Right atrium auricular region (tissue), 2 donors: ENCODE measurements at regions not wholly inside any gene's neighbourhood (a gene's known extent, or its start where the extent isn't known, plus 50 kb on each side); places are given as distances from the start of the nearest gene placed in this dataset.

Source experiments
- DNase-seq: peaks from one replicate; pipeline ENCODE4 v3.0.0-alpha.2; 2019; ENCODE audit warnings: low spot score
- H3K27ac ChIP-seq, 2 donors: fragments of 200-600 bp; sonication (generic); 1 replicate in 1 of 2; 2 replicates in 1 of 2; pipeline ENCODE4 v1.5.1; 2016 to 2019
- H3K27me3 ChIP-seq, 2 donors: fragments of 200-600 bp; sonication (generic); one replicate each; pipeline versions ENCODE4 v1.5.1 to v1.6.0; 2017 to 2019
- H3K36me3 ChIP-seq: fragments of 200-600 bp; sonication (generic); one replicate; pipeline ENCODE4 v1.5.1; 2016
- H3K4me1 ChIP-seq, 2 donors: fragments of 200-600 bp; sonication (generic); one replicate each; pipeline versions ENCODE4 v1.5.1 to v1.6.0; 2017 to 2019
- H3K4me3 ChIP-seq, 2 donors: fragments of 200-600 bp; sonication (generic); 1 replicate in 1 of 2; 2 replicates in 1 of 2; pipeline ENCODE4 v1.5.1; 2017 to 2019; ENCODE audit warnings: mild to moderate bottlenecking in 1 of 2, moderate library complexity in 1 of 2
- H3K9me3 ChIP-seq, 2 donors: fragments of 200-600 bp; sonication (generic); one replicate each; pipeline ENCODE4 v1.5.1; 2019
- CTCF ChIP-seq, 2 donors: fragments of 200-600 bp; sonication (generic); IDR thresholded peaks; one replicate each; pipeline ENCODE4 v1.5.1; 2019; ENCODE audit warnings: antibody characterized with exemption in 2 of 2

DNA sequence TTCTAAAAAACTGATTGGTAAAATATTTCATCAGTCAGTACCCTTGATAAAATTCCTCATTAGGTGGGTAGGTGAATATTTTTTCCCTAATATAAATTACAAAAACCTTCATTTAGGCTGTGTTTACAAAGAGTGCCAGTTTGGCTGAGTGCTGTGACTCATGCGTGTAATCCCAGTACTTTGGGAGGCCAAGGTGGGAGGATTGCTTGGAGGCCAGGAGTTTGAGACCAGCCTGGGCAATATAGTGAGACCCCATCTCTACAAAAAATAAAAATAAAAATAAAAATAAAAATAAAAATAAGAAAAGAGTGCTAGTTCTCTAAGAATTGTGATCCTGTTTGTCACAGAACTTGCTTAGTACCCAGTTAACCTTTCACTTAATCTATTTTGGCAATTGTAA, 398.4 kb upstream of the RGS6 start:
- Histone ChIP-seq H3K4me3 (no peak overlapping the region), H3K36me3 (no peaks in the 10 kb centered on the region), H3K27me3 (no peaks in the 10 kb centered on the region), H3K4me1 (peaks cover 0 to 16% of the 10 kb centered on the region in 2 donors), H3K27ac (no peak overlapping the region), H3K9me3 (no peaks in the 10 kb centered on the region)
- DNase-seq: no peak
- TF ChIP-seq CTCF (IDR thresholded peaks at IDR 0.05): no peak

- no peak for DNase-seq
- H3K27ac ChIP-seq: no peak overlapping the region
- H3K9me3 ChIP-seq: no peaks in the 10 kb centered on the region
- H3K36me3 ChIP-seq: no peaks in the 10 kb centered on the region
- H3K4me3 ChIP-seq: no peak overlapping the region
- H3K27me3 ChIP-seq: no peaks in the 10 kb centered on the region
- peaks cover 0 to 20% of the 10 kb centered on the region in 2 donors for H3K4me1 ChIP-seq
- no peak for TF ChIP-seq CTCF (IDR thresholded peaks at IDR 0.05)
Observed at GRCh38 chr14:71534506-71534905, 397.7 kb upstream of the RGS6 start.

DNA sequence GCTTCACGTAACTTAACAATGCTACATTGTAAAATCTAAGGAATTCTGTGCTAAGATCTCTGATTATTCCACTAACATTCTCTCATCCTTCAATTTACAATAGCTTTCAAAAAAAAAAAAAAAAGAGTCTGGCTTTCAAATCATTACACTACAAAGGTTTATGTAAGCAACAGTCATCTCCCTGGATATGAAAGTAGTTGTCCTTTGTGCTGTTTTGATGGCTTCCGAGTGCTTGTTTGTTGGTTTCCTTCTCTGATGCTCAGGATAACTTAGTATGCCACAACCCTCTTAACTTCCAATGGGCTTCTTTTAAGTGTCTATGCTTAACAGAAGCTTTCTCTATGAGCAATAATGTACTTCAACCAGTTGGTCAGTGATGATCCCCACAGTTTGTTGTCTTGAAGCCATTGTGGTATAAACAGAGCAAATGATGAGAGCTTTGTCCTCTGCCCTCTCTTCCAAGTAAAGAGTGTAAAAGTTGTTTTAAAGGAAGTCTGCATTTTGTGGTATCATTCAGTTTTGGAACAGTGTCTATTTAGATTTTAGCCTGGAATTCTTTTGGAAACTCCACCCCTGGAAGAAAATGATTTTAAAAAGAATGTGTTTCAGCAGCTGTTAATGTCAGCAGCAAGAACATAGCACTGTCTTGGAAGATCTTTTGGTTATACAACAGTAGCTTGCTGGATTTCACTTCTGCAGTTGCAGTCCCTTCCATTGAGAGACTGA, 396.1 kb upstream of the RGS6 start:
- Histone ChIP-seq H3K4me1 (peaks cover 0 to 25% of the 10 kb centered on the region in 2 donors), H3K27me3 (no peaks in the 10 kb centered on the region), H3K9me3 (no peaks in the 10 kb centered on the region), H3K27ac (peak overlapping the region in 1 of 2 donors; percentile 9), H3K4me3 (no peak overlapping the region), H3K36me3 (no peaks in the 10 kb centered on the region)
- no peak for DNase-seq
- no peak for TF ChIP-seq CTCF (IDR thresholded peaks at IDR 0.05)

DNA sequence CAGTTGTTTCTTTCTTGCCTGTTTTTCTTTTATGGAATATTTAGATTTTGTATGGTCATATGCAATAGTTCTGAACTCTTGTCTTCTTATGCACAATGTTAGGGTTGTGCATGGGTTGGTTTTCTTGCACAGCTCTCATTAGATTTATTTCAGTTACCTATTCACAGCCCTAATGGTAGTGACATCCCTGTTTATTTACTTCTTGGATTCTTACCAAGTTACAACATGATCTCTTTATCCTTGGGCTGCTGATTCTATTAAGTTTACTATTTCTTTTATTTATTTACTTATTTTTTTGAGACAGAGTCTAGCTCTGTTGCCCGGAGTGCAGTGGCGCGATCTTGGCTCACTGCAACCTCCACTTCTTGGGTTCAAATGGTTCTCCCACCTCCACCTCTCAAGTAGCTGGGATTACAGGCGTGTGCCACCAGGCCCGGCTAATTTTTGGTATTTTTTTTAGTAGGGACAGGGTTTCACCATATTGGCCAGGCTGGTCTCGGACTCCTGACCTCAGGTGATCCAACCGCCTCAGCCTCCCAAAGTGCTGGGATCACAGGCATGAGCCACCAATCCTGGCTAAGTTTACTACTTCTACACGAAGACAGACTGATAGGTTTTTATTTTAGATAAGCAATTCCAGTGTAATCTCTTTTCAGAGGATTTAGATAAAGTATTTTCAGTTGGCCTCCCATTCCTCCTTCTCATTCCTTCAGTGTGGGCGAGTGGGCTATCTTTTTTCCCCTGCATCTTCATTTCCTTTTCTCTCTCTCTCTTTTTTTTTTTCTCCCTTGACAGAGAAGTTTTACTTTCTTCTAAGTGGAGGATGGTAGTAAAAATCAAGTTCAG, 395.1 kb upstream of the RGS6 start:
- DNase-seq: no peak
- no peaks in the 10 kb centered on the region for H3K36me3 ChIP-seq
- H3K9me3 ChIP-seq: no peaks in the 10 kb centered on the region
- H3K27me3 ChIP-seq: no peaks in the 10 kb centered on the region
- H3K4me3 ChIP-seq: no peak overlapping the region
- TF ChIP-seq CTCF (IDR thresholded peaks at IDR 0.05): no peak
- H3K4me1 ChIP-seq: peaks cover 0 to 25% of the 10 kb centered on the region in 2 donors
- no peak overlapping the region for H3K27ac ChIP-seq

DNA sequence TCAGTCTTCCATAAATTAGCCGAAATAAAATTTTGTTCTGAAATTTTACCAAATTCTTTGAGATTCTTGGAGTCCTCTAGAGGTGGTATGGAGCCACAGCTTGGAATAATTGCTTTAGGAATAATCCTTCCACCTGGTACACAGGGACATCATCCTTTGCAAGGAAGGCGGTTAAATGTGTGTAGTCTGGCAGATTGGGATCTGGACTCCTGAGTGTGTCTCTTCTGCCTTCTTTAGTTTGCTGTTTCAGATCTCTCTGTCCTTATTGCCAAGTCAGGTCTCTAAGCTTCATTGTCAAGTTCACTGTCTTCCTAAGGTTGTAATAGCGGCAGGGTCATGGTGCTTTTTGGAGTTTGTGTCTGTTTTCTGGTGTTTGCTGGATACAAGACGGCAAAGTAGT, 393.9 kb upstream of the RGS6 start:
- Histone ChIP-seq H3K27ac (no peak overlapping the region), H3K4me1 (peaks cover 0 to 25% of the 10 kb centered on the region in 2 donors), H3K4me3 (no peak overlapping the region), H3K27me3 (no peaks in the 10 kb centered on the region), H3K9me3 (no peaks in the 10 kb centered on the region), H3K36me3 (no peaks in the 10 kb centered on the region)
- DNase-seq: no peak
- no peak for TF ChIP-seq CTCF (IDR thresholded peaks at IDR 0.05)
